HEK293 (cell line): ENCODE measurements at regions not wholly inside any gene's neighbourhood (a gene's known extent, or its start where the extent isn't known, plus 50 kb on each side); places are given as distances from the start of the nearest gene placed in this dataset.

Experiments used
- BCL11A ChIP-seq: fragments of 450-650 bp; formaldehyde crosslinking; IDR thresholded peaks from 2 replicates; pipeline ENCODE4 v1.5.1; 2016; ENCODE audit warnings: low read depth, missing biosample characterization, missing genetic modification characterization
- CTCF ChIP-seq: fragments of 450-650 bp; formaldehyde crosslinking; IDR thresholded peaks from 2 replicates; pipeline ENCODE4 v1.5.1; 2016; ENCODE audit warnings: missing biosample characterization, missing genetic modification characterization
- HOXD13 ChIP-seq: sonication (generic); formaldehyde crosslinking; IDR thresholded peaks from 2 replicates; pipeline ENCODE4 v1.8.0; 2022; ENCODE audit warnings: missing genetic modification reagents, borderline replicate concordance
- KLF16 ChIP-seq: fragments of 450-650 bp; formaldehyde crosslinking; IDR thresholded peaks from 2 replicates; pipeline ENCODE4 v1.5.1; 2017; ENCODE audit warnings: missing biosample characterization, missing genetic modification characterization
- RBAK ChIP-seq: fragments of 450-650 bp; formaldehyde crosslinking; IDR thresholded peaks from 2 replicates; pipeline ENCODE4 v1.5.1; 2016; ENCODE audit warnings: missing biosample characterization, missing genetic modification characterization
- TCF7L2 ChIP-seq: IDR thresholded peaks from 2 replicates; pipeline ENCODE4 v1.6.1; 2011; ENCODE audit warnings: low read depth, mild to moderate bottlenecking, inconsistent platforms, low read length, moderate library complexity, borderline replicate concordance
- ZBTB7A ChIP-seq: fragments of 450-650 bp; formaldehyde crosslinking; IDR thresholded peaks from 2 replicates; pipeline ENCODE4 v1.5.1; 2016; ENCODE audit warnings: low read depth, missing biosample characterization, missing genetic modification characterization
- ZBTB8A ChIP-seq: fragments of 450-650 bp; formaldehyde crosslinking; IDR thresholded peaks from 2 replicates; pipeline ENCODE4 v1.5.1; 2016; ENCODE audit warnings: missing biosample characterization, missing genetic modification characterization
- ZNF138 ChIP-seq: fragments of 450-650 bp; formaldehyde crosslinking; IDR thresholded peaks from 2 replicates; pipeline ENCODE4 v1.5.1; 2016; ENCODE audit warnings: missing biosample characterization, missing genetic modification characterization, borderline replicate concordance
- ZNF175 ChIP-seq: fragments of 450-650 bp; formaldehyde crosslinking; IDR thresholded peaks from 2 replicates; pipeline ENCODE4 v1.5.1; 2016; ENCODE audit warnings: missing biosample characterization, missing genetic modification characterization
- ZNF549 ChIP-seq: fragments of 450-650 bp; IDR thresholded peaks from 2 replicates; pipeline ENCODE4 v1.5.1; 2018; ENCODE audit warnings: missing biosample characterization, missing genetic modification characterization, mild to moderate bottlenecking, inconsistent platforms, moderate library complexity
- ZSCAN5A ChIP-seq: fragments of 450-650 bp; formaldehyde crosslinking; IDR thresholded peaks from 2 replicates; pipeline ENCODE4 v1.5.1; 2016; ENCODE audit warnings: missing biosample characterization, missing genetic modification characterization

GRCh38 chr6:74415056-74415455 is 719.1 kb downstream of the CD109 start:
- TF ChIP-seq RBAK (tag by site-specific recombination) (no peak), CTCF (tag by site-specific recombination) (no peak), BCL11A (tag by site-specific recombination) (no peak), ZNF175 (tag by site-specific recombination) (no peak), ZSCAN5A (tag by site-specific recombination) (no peak), ZNF138 (no peak), HOXD13 (CRISPR knock-in tag) (no peak), ZBTB8A (tag by site-specific recombination) (no peak), KLF16 (tag by site-specific recombination) (no peak), ZNF549 (tag by site-specific recombination) (no peak), TCF7L2 (no peak), ZBTB7A (tag by site-specific recombination) (no peak)
